ENCODE measurements at regions not wholly inside any gene's neighbourhood (a gene's known extent, or its start where the extent isn't known, plus 50 kb on each side); places are given as distances from the start of the nearest gene placed in this dataset.

DNA sequence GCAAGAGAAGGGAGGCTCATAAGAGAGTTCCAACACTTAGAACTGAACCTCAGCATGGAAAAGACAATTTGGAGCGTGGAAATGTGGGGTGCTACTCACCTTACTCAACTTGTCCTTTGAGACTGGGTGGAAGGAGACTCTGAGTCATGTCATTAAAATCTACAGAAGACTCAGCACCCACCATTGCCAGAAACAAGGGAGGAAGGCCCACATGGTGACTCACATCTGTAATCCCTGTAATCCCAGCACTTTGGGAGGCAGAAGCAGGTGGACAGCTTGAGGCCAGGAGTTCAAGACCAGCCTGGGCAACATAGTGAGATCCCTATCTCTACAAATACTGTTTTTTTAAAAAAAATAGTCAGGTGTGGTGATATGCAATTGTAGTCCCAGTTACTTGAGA is 161.9 kb upstream of the UBE3A start:
- no peak for FAIRE-seq
- H3K27ac Mint-ChIP-seq (ENCODE audit: unreplicated experiment) = no peak overlapping the region
- TF ChIP-seq EZH2 (IDR thresholded peaks at IDR 0.05; ENCODE audit: insufficient read depth, low read length) = no peak
- no peak overlapping the region for H3K4me2 ChIP-seq (ENCODE audit: low read length)
- no peak overlapping the region for H3K27ac ChIP-seq (ENCODE audit: low read depth, low read length)
- H3K27me3 Mint-ChIP-seq (ENCODE audit: low read depth, unreplicated experiment) = no peaks in the 10 kb centered on the region
- no peak overlapping the region for H3K4me3 Mint-ChIP-seq (ENCODE audit: unreplicated experiment)
- no peak overlapping the region for H3K9ac ChIP-seq (ENCODE audit: low read length)
- no peaks in the 10 kb centered on the region for H3K9me3 ChIP-seq (ENCODE audit: insufficient read depth, low read depth, low read length)
- H3K36me3 ChIP-seq (ENCODE audit: insufficient read depth, low read length) = no peaks in the 10 kb centered on the region
- H3K9me3 Mint-ChIP-seq (ENCODE audit: unreplicated experiment) = no peaks in the 10 kb centered on the region
- no peaks in the 10 kb centered on the region for H3K36me3 Mint-ChIP-seq (ENCODE audit: low read depth, unreplicated experiment)
- H4K20me1 ChIP-seq (ENCODE audit: insufficient read depth, low read length) = no peaks in the 10 kb centered on the region
- H3K79me2 ChIP-seq (ENCODE audit: insufficient read depth, low read length) = no peaks in the 10 kb centered on the region
- no peaks in the 10 kb centered on the region for H3K4me1 Mint-ChIP-seq (ENCODE audit: low read depth, unreplicated experiment)
- H2AFZ ChIP-seq (ENCODE audit: low read depth, low read length) = no peak overlapping the region
- no peaks in the 10 kb centered on the region for H3K4me1 ChIP-seq (ENCODE audit: insufficient read depth, low read length)
- DNase-seq (ENCODE audit: low read depth) = no peak
- no peaks in the 10 kb centered on the region for H3K27me3 ChIP-seq (ENCODE audit: insufficient read depth, low read length)
- H3K4me3 ChIP-seq (ENCODE audit: insufficient read depth, low read depth, low read length) = no peak overlapping the region

GRCh38 chr15:25597571-25597970 is 158.7 kb upstream of the UBE3A start:
- H3K4me2 ChIP-seq (ENCODE audit: low read length) = peak overlapping the region; percentile 44
- H3K4me1 Mint-ChIP-seq (ENCODE audit: low read depth, unreplicated experiment) = no peaks in the 10 kb centered on the region

DNA sequence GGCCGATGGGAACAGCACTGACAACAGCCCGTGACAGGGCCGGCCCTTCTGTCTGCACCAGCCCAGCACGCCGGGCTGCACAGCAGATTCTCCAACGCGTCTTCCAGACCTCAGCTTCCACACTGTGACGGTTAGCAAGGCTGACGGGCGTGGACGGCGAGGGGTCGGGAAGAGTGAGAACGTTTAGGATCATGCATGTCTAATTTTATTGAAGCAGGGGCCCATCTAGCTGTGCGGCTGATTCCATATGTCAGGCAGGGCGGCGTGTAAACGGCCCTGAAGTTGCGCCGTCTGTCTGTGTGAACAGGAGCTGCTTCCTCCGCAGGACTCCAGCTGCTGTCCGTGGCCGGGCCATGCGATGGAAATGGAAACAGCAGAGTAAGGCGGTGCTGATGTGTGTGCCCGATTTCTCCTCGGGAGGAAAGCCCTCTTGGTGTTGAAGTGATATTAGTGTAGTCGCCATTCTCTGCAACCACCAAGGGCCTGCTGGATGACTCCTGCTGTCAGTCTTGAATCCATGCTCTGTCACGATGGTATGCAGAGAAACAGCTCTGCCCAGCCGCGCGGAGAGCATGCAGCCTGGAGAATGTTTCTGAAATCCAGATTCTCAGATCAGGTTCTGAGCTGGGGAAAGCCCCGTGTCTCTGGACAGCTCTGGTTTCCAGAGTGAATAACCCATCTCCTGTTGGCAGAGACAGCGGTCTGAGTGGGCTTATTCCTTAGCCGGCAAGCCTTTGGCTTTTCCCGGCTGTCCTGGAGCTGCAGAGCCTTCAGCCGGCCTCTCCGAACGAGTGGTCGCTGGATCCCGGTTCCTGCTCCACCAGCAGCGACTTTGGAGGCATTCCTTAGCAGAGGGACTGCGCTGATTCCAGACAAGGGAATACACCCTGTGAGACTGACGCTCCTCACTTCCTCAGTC is 158.1 kb upstream of the UBE3A start:
- H2AFZ ChIP-seq (ENCODE audit: low read depth, low read length) = no peak overlapping the region
- DNase-seq (ENCODE audit: low read depth) (no peak), FAIRE-seq (peak; percentile 41)
- H3K9ac ChIP-seq (ENCODE audit: low read length) = no peak overlapping the region
- H3K27ac Mint-ChIP-seq (ENCODE audit: unreplicated experiment) = no peak overlapping the region
- no peaks in the 10 kb centered on the region for H4K20me1 ChIP-seq (ENCODE audit: insufficient read depth, low read length)
- H3K4me1 Mint-ChIP-seq (ENCODE audit: low read depth, unreplicated experiment) = no peaks in the 10 kb centered on the region
- H3K4me3 ChIP-seq (ENCODE audit: insufficient read depth, low read depth, low read length) = no peak overlapping the region
- H3K4me1 ChIP-seq (ENCODE audit: insufficient read depth, low read length) = no peaks in the 10 kb centered on the region
- H3K27ac ChIP-seq (ENCODE audit: low read depth, low read length) = no peak overlapping the region
- H3K79me2 ChIP-seq (ENCODE audit: insufficient read depth, low read length) = no peaks in the 10 kb centered on the region
- TF ChIP-seq CTCF (IDR thresholded peaks at IDR 0.05; ENCODE audit: insufficient read depth, low read depth, low read length) = no peak
- H3K9me3 Mint-ChIP-seq (ENCODE audit: unreplicated experiment) = peaks cover 7% of the 10 kb centered on the region
- no peaks in the 10 kb centered on the region for H3K27me3 ChIP-seq (ENCODE audit: insufficient read depth, low read length)
- H3K4me3 Mint-ChIP-seq (ENCODE audit: unreplicated experiment) = no peak overlapping the region
- no peaks in the 10 kb centered on the region for H3K9me3 ChIP-seq (ENCODE audit: insufficient read depth, low read depth, low read length)
- H3K36me3 ChIP-seq (ENCODE audit: insufficient read depth, low read length) = no peaks in the 10 kb centered on the region
- no peaks in the 10 kb centered on the region for H3K27me3 Mint-ChIP-seq (ENCODE audit: low read depth, unreplicated experiment)
- H3K36me3 Mint-ChIP-seq (ENCODE audit: low read depth, unreplicated experiment) = no peaks in the 10 kb centered on the region
- H3K4me2 ChIP-seq (ENCODE audit: low read length) = peak overlapping the region; percentile 44

More at GRCh38 chr15:25597571-25597970, 158.7 kb upstream of the UBE3A start:
- no peak overlapping the region for H3K4me3 Mint-ChIP-seq (ENCODE audit: unreplicated experiment)
- Histone ChIP-seq H3K27ac (ENCODE audit: low read depth, low read length) (no peak overlapping the region), H3K4me3 (ENCODE audit: insufficient read depth, low read depth, low read length) (no peak overlapping the region), H3K9me3 (ENCODE audit: insufficient read depth, low read depth, low read length) (no peaks in the 10 kb centered on the region), H4K20me1 (ENCODE audit: insufficient read depth, low read length) (no peaks in the 10 kb centered on the region), H3K4me1 (ENCODE audit: insufficient read depth, low read length) (no peaks in the 10 kb centered on the region), H3K36me3 (ENCODE audit: insufficient read depth, low read length) (no peaks in the 10 kb centered on the region), H2AFZ (ENCODE audit: low read depth, low read length) (no peak overlapping the region), H3K27me3 (ENCODE audit: insufficient read depth, low read length) (no peaks in the 10 kb centered on the region), H3K9ac (ENCODE audit: low read length) (no peak overlapping the region), H3K79me2 (ENCODE audit: insufficient read depth, low read length) (no peaks in the 10 kb centered on the region)
- peaks cover 5% of the 10 kb centered on the region for H3K9me3 Mint-ChIP-seq (ENCODE audit: unreplicated experiment)
- no peak overlapping the region for H3K27ac Mint-ChIP-seq (ENCODE audit: unreplicated experiment)
- DNase-seq (ENCODE audit: low read depth) = no peak
- H3K27me3 Mint-ChIP-seq (ENCODE audit: low read depth, unreplicated experiment) = no peaks in the 10 kb centered on the region
- H3K36me3 Mint-ChIP-seq (ENCODE audit: low read depth, unreplicated experiment) = no peaks in the 10 kb centered on the region
- FAIRE-seq = no peak
- TF ChIP-seq EZH2 (IDR thresholded peaks at IDR 0.05; ENCODE audit: insufficient read depth, low read length) (no peak), CTCF (IDR thresholded peaks at IDR 0.05; ENCODE audit: insufficient read depth, low read depth, low read length) (no peak)

Measured in astrocyte (in vitro differentiated cells and primary cell).